Astrocyte (in vitro differentiated cells and primary cell): ENCODE measurements at regions not wholly inside any gene's neighbourhood (a gene's known extent, or its start where the extent isn't known, plus 50 kb on each side); places are given as distances from the start of the nearest gene placed in this dataset.

ENCODE experiments used
- CTCF ChIP-seq: IDR thresholded peaks from 2 replicates; pipeline ENCODE4 v1.5.1; 2011; ENCODE audit warnings: low read depth, mild to moderate bottlenecking, inconsistent platforms, low read length, moderate library complexity; ENCODE audit not compliant: insufficient read depth
- EZH2 ChIP-seq: IDR thresholded peaks from 2 replicates; pipeline ENCODE4 v1.6.1; 2012; ENCODE audit warnings: mild to moderate bottlenecking, low read length, inconsistent platforms; ENCODE audit not compliant: insufficient read depth

GRCh38 chr2:60127191-60127590, 426.3 kb downstream of the BCL11A start:
- no peak for TF ChIP-seq CTCF
- no peak for TF ChIP-seq EZH2
